HL-60 (cell line): ENCODE measurements at regions not wholly inside any gene's neighbourhood (a gene's known extent, or its start where the extent isn't known, plus 50 kb on each side); places are given as distances from the start of the nearest gene placed in this dataset.

Experiments
- CTCF ChIP-seq: IDR thresholded peaks from one replicate; pipeline ENCODE4 v1.5.1; 2011; ENCODE audit warnings: low read length, control low read depth, inconsistent platforms; ENCODE audit not compliant: insufficient read depth
- GABPA ChIP-seq: IDR thresholded peaks from 2 replicates; pipeline ENCODE4 v1.6.1; 2012; ENCODE audit warnings: low read depth
- POLR2AphosphoS5 ChIP-seq: IDR thresholded peaks from 2 replicates; pipeline ENCODE4 v1.6.1; 2012; ENCODE audit warnings: low read depth
- REST ChIP-seq: IDR thresholded peaks from 2 replicates; pipeline ENCODE4 v1.6.1; 2012; ENCODE audit warnings: low read depth; ENCODE audit not compliant: insufficient replicate concordance
- SPI1 ChIP-seq: IDR thresholded peaks from 2 replicates; pipeline ENCODE4 v1.6.1; 2012; ENCODE audit warnings: low read depth, mild to moderate bottlenecking, borderline replicate concordance

- TF ChIP-seq CTCF (no peak), GABPA (no peak), REST (no peak), POLR2AphosphoS5 (no peak), SPI1 (no peak)
These were observed 389.3 kb downstream of the OMA1 start for GRCh38 chr1:58157256-58157655.
